ENCODE measurements at regions not wholly inside any gene's neighbourhood (a gene's known extent, or its start where the extent isn't known, plus 50 kb on each side); places are given as distances from the start of the nearest gene placed in this dataset.

- no peak for TF ChIP-seq POLR2A (IDR thresholded peaks at IDR 0.05)
- TF ChIP-seq CTCF (IDR thresholded peaks at IDR 0.05): no peak
These were observed 148.7 kb upstream of the DOCK10 start for GRCh38 chr2:225190987-225191386.

All from upper lobe of left lung (tissue), 4 donors.